ENCODE measurements at regions not wholly inside any gene's neighbourhood (a gene's known extent, or its start where the extent isn't known, plus 50 kb on each side); places are given as distances from the start of the nearest gene placed in this dataset.

GRCh38 chr6:137816688-137817618, 50.1 kb upstream of the TNFAIP3 start:
- no peak for TF ChIP-seq POLR2AphosphoS5 (IDR thresholded peaks at IDR 0.05)
- Histone ChIP-seq H3K27ac (peak overlapping the region in 1 of 4 donors; percentile 30), H3K4me1 (peaks cover 0 to 39% (median 0%) of the 10 kb centered on the region in 3 donors), H3K36me3 (no peaks in the 10 kb centered on the region), H3K9me3 (no peaks in the 10 kb centered on the region), H3K4me3 (no peak overlapping the region), H3K27me3 (no peaks in the 10 kb centered on the region)
- no peak for ATAC-seq
- 73 to 75% methylated on average over 5 to 6 of the region's 8 CpGs for WGBS, 2 donors (ENCODE audit: low coverage in 1 of 2)

Small RNAs in the stretch of these regions (small RNA-seq; reads per million reads assigned to genes)
- 0 reads per million in 4 donors for gene RF00019

All from gastroesophageal sphincter (tissue), 4 donors.